ENCODE measurements at regions not wholly inside any gene's neighbourhood (a gene's known extent, or its start where the extent isn't known, plus 50 kb on each side); places are given as distances from the start of the nearest gene placed in this dataset.

GRCh38 chr9:32306006-32306405 lies 78.4 kb upstream of the ACO1 start:
- no peak for TF ChIP-seq POLR2AphosphoS5 (IDR thresholded peaks at IDR 0.05)
- no peak for TF ChIP-seq POLR2A (IDR thresholded peaks at IDR 0.05)

Measured in sigmoid colon (tissue), 4 donors.